OCI-LY3 (cell line): ENCODE measurements at regions not wholly inside any gene's neighbourhood (a gene's known extent, or its start where the extent isn't known, plus 50 kb on each side); places are given as distances from the start of the nearest gene placed in this dataset.

Source experiments
- H2AFZ ChIP-seq: fragments of 200-600, 300-600 bp; shearing (Covaris generic); 2 replicates; pipeline ENCODE4 v1.6.0; 2014; ENCODE audit warnings: antibody characterized with exemption, low read depth, low read length
- H3K27ac ChIP-seq: fragments of 200-600, 300-600 bp; sonication (generic); 2 replicates; pipeline ENCODE4 v1.5.1; 2014; ENCODE audit warnings: mild to moderate bottlenecking, low read length, moderate library complexity, mixed read lengths
- H3K27me3 ChIP-seq: fragments of 200-600, 300-600 bp; sonication (generic); 2 replicates; pipeline ENCODE4 v1.6.1; 2014; ENCODE audit warnings: low read depth, low read length, mixed read lengths
- H3K36me3 ChIP-seq: fragments of 200-600, 300-600 bp; sonication (generic); replicated peaks from 2 replicates; pipeline ENCODE3; 2014; ENCODE audit warnings: low read depth, low read length, mixed read lengths
- H3K4me1 ChIP-seq: fragments of 300-600, 200-600 bp; sonication (generic); 2 replicates; pipeline ENCODE4 v1.6.1; 2014; ENCODE audit warnings: low read length, mixed read lengths
- H3K4me2 ChIP-seq: fragments of 200-600, 300-600 bp; sonication (generic); 2 replicates; pipeline ENCODE4 v1.6.1; 2014; ENCODE audit warnings: low read length, mixed read lengths
- H3K4me3 ChIP-seq: fragments of 300-600, 200-600 bp; sonication (generic); 2 replicates; pipeline ENCODE4 v1.5.1; 2014; ENCODE audit warnings: antibody characterized with exemption, mild to moderate bottlenecking, low read length, moderate library complexity
- H3K79me2 ChIP-seq: fragments of 300-600, 200-600 bp; shearing (Covaris generic); 2 replicates; pipeline ENCODE4 v1.6.1; 2014; ENCODE audit warnings: mild to moderate bottlenecking, low read length, mixed read lengths
- H3K9ac ChIP-seq: fragments of 300-600, 200-600 bp; shearing (Covaris generic); 2 replicates; pipeline ENCODE4 v1.6.0; 2014; ENCODE audit warnings: mild to moderate bottlenecking, low read length, moderate library complexity
- H3K9me3 ChIP-seq: fragments of 200-600, 300-600 bp; shearing (Covaris generic); 2 replicates; pipeline ENCODE4 v1.6.1; 2014; ENCODE audit warnings: low read length, mixed read lengths; ENCODE audit not compliant: insufficient read depth
- H4K20me1 ChIP-seq: fragments of 200-600, 300-600 bp; sonication (generic); 2 replicates; pipeline ENCODE4 v1.6.1; 2016; ENCODE audit warnings: low read length, mixed read lengths; ENCODE audit not compliant: insufficient read depth
- EZH2phosphoT487 ChIP-seq: fragments of 200-600 bp; shearing (Covaris generic); IDR thresholded peaks from 2 replicates; pipeline ENCODE4 v1.6.1; 2018; ENCODE audit warnings: antibody characterized with exemption, mixed run types, low read depth
- TF ChIP-seq, protein P1 (sequence below): fragments of 200-600, 300-600 bp; sonication (generic); IDR thresholded peaks from 2 replicates; pipeline ENCODE4 v1.5.1; 2014; ENCODE audit warnings: antibody characterized with exemption, low read length, low read depth

DNA sequence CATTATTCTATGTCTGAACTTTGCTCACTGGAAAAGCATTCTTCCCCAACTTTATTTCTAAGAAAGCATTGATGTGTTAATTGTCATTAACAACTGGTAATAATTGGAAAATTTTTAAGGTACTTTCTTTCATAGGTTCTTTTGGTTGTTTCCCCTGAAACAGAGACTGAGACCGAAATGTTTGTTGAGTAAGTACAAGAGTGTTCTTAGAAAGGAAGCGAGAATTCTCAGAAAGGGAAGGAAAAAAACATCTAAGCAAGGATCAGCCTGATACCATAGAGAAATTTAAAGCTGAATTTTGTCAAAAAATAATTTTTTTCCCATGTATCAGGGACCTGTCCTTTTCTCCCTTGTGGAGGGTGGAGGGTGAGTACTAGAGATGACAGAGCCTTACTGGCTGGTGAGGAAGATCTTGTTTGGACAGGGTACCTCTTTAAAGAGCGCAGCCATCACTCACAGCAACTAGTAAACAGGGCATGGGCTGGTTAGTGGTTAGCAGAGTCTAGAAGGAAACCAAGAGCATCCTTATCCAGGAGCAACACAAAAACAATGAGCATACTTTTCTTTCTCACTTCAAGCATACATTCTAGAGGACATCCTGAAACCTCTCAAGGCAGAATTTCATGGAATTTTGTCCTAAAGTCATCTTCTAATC lies 898.5 kb downstream of the DNAH5 start:
- H3K27ac ChIP-seq = no peak overlapping the region
- no peak overlapping the region for H3K4me2 ChIP-seq

DNA sequence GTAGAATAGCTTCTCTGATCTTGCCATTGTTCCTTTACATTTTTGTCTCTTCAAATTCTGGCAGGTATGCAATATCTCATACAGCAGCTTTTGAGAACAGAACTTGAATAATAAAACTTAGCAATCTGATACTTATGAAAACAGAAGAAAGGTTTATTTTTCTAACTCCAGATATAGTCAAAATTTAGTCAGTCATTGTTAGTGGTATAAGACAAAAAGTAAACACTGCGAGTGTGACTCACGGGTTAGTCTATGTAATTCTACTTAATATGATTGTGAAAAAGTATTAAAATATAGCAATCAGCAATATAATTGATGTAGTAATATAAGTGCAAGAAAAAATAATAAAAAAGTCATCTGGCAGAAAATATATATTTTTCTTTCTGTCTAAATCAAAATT lies 910.4 kb downstream of the DNAH5 start:
- Histone ChIP-seq H3K9me3 (no peaks in the 10 kb centered on the region), H3K4me3 (no peak overlapping the region), H2AFZ (no peak overlapping the region), H3K4me2 (no peak overlapping the region), H3K36me3 (no peaks in the 10 kb centered on the region), H3K27me3 (no peaks in the 10 kb centered on the region), H3K27ac (no peak overlapping the region), H3K79me2 (no peaks in the 10 kb centered on the region), H3K9ac (no peak overlapping the region), H4K20me1 (no peaks in the 10 kb centered on the region), H3K4me1 (no peaks in the 10 kb centered on the region)
- TF ChIP-seq EZH2phosphoT487 = no peak
- TF ChIP-seq, protein P1, sequence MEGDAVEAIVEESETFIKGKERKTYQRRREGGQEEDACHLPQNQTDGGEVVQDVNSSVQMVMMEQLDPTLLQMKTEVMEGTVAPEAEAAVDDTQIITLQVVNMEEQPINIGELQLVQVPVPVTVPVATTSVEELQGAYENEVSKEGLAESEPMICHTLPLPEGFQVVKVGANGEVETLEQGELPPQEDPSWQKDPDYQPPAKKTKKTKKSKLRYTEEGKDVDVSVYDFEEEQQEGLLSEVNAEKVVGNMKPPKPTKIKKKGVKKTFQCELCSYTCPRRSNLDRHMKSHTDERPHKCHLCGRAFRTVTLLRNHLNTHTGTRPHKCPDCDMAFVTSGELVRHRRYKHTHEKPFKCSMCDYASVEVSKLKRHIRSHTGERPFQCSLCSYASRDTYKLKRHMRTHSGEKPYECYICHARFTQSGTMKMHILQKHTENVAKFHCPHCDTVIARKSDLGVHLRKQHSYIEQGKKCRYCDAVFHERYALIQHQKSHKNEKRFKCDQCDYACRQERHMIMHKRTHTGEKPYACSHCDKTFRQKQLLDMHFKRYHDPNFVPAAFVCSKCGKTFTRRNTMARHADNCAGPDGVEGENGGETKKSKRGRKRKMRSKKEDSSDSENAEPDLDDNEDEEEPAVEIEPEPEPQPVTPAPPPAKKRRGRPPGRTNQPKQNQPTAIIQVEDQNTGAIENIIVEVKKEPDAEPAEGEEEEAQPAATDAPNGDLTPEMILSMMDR = no peak

More for the DNA sequence above, 898.5 kb downstream of the DNAH5 start:
- no peak overlapping the region for H3K9ac ChIP-seq
- no peaks in the 10 kb centered on the region for H3K9me3 ChIP-seq
- TF ChIP-seq EZH2phosphoT487 = no peak
- TF ChIP-seq, protein P1 = no peak
- H3K27me3 ChIP-seq = no peaks in the 10 kb centered on the region
- peaks cover 9% of the 10 kb centered on the region for H3K4me1 ChIP-seq
- H3K4me3 ChIP-seq = no peak overlapping the region
- H3K36me3 ChIP-seq = no peaks in the 10 kb centered on the region
- no peak overlapping the region for H2AFZ ChIP-seq
- no peaks in the 10 kb centered on the region for H4K20me1 ChIP-seq
- H3K79me2 ChIP-seq = no peaks in the 10 kb centered on the region

DNA sequence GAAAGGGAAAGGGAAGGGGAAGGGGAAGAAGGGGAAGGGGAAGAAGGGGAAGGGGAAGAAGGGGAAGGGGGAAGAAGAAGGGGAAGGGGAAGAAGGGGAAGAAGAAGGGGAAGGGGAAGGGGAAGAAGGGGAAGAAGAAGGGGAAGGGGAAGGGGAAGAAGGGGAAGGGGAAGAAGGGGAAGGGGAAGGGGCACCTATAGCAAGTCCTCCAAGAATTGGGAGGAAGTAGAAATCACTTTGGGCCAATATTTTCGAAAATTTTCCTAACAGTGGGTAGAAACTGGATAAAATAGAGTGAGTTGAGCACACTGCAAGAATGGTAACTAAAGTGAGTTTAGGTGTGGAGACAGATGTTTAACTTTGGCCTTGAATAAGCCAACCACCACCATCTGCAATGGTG lies 915.3 kb downstream of the DNAH5 start:
- no peak overlapping the region for H3K4me3 ChIP-seq
- no peak overlapping the region for H3K27ac ChIP-seq
- H3K9me3 ChIP-seq = no peaks in the 10 kb centered on the region
- H4K20me1 ChIP-seq = no peaks in the 10 kb centered on the region
- no peaks in the 10 kb centered on the region for H3K79me2 ChIP-seq
- H3K27me3 ChIP-seq = no peaks in the 10 kb centered on the region
- H3K4me2 ChIP-seq = no peak overlapping the region
- H2AFZ ChIP-seq = no peak overlapping the region
- H3K4me1 ChIP-seq = no peaks in the 10 kb centered on the region
- no peak overlapping the region for H3K9ac ChIP-seq
- TF ChIP-seq, protein P1 = no peak
- no peak for TF ChIP-seq EZH2phosphoT487
- H3K36me3 ChIP-seq = no peaks in the 10 kb centered on the region

DNA sequence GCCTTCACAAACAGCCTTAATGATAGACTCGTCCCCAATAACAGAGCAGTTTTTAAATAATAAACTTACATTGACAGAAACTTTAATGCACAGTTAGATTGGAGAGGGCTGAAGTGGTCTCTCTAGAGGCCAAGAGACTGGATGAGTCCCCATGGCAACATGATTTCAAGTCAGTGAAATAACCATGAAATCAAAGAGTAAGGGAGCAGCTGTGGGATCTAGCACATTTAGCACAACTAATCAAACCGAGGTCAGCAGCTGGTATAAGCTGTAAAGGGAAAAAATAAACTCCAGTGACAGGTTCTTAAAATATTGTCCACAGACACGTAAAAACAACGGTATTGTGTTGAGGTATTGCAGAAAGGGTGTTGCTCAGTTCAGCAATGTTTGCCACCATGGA lies 916.6 kb downstream of the DNAH5 start:
- Histone ChIP-seq H3K79me2 (no peaks in the 10 kb centered on the region), H2AFZ (no peak overlapping the region), H3K4me3 (no peak overlapping the region), H3K4me2 (no peak overlapping the region), H4K20me1 (no peaks in the 10 kb centered on the region), H3K27ac (no peak overlapping the region), H3K36me3 (no peaks in the 10 kb centered on the region), H3K27me3 (no peaks in the 10 kb centered on the region), H3K4me1 (no peaks in the 10 kb centered on the region), H3K9ac (no peak overlapping the region), H3K9me3 (no peaks in the 10 kb centered on the region)
- no peak for TF ChIP-seq EZH2phosphoT487
- TF ChIP-seq, protein P1 = no peak
